ENCODE measurements at regions not wholly inside any gene's neighbourhood (a gene's known extent, or its start where the extent isn't known, plus 50 kb on each side); places are given as distances from the start of the nearest gene placed in this dataset.
A peak's percentile ranks its signal among the peaks of the same experiment; 100 is the strongest.

GRCh38 chr2:195545811-195546210, 111.2 kb upstream of the SLC39A10 start:
- FAIRE-seq (no peak), DNase-seq (ENCODE audit: insufficient read length) (no peak)
- TF ChIP-seq TAF1 (IDR thresholded peaks at IDR 0.05; ENCODE audit: borderline replicate concordance, low read depth, low read length): no peak
- TF ChIP-seq POLR2A (IDR thresholded peaks at IDR 0.05; ENCODE audit: low read depth, low read length): no peak
- no peak for TF ChIP-seq POLR2AphosphoS5 (IDR thresholded peaks at IDR 0.05; ENCODE audit: low read depth, low read length)

GRCh38 chr2:195543902-195544894, 112.8 kb upstream of the SLC39A10 start:
- TF ChIP-seq TAF1 (IDR thresholded peaks at IDR 0.05; ENCODE audit: borderline replicate concordance, low read depth, low read length): no peak
- no peak for TF ChIP-seq POLR2A (IDR thresholded peaks at IDR 0.05; ENCODE audit: low read depth, low read length)
- TF ChIP-seq POLR2AphosphoS5 (IDR thresholded peaks at IDR 0.05; ENCODE audit: low read depth, low read length): no peak
- DNase-seq (ENCODE audit: insufficient read length) (no peak), FAIRE-seq (no peak)

- no peak for DNase-seq (ENCODE audit: insufficient read length)
- FAIRE-seq: no peak
- TF ChIP-seq POLR2A (IDR thresholded peaks at IDR 0.05; ENCODE audit: low read depth, low read length) (no peak), TAF1 (IDR thresholded peaks at IDR 0.05; ENCODE audit: borderline replicate concordance, low read depth, low read length) (no peak), POLR2AphosphoS5 (IDR thresholded peaks at IDR 0.05; ENCODE audit: low read depth, low read length) (no peak)
Measured at GRCh38 chr2:195543063-195543462, 114.0 kb upstream of the SLC39A10 start.

GRCh38 chr2:195542067-195542466, 115.0 kb upstream of the SLC39A10 start:
- no peak for TF ChIP-seq TAF1 (IDR thresholded peaks at IDR 0.05; ENCODE audit: borderline replicate concordance, low read depth, low read length)
- no peak for TF ChIP-seq POLR2AphosphoS5 (IDR thresholded peaks at IDR 0.05; ENCODE audit: low read depth, low read length)
- TF ChIP-seq POLR2A (IDR thresholded peaks at IDR 0.05; ENCODE audit: low read depth, low read length): no peak
- no peak for FAIRE-seq
- DNase-seq (ENCODE audit: insufficient read length): no peak

- no peak for FAIRE-seq
- DNase-seq (ENCODE audit: insufficient read length): no peak
Measured at GRCh38 chr2:195538937-195539336, 118.1 kb upstream of the SLC39A10 start.

GRCh38 chr2:195537811-195538210, 119.2 kb upstream of the SLC39A10 start:
- FAIRE-seq (no peak), DNase-seq (ENCODE audit: insufficient read length) (no peak)
- TF ChIP-seq POLR2A (IDR thresholded peaks at IDR 0.05; ENCODE audit: low read depth, low read length): no peak
- no peak for TF ChIP-seq POLR2AphosphoS5 (IDR thresholded peaks at IDR 0.05; ENCODE audit: low read depth, low read length)
- TF ChIP-seq TAF1 (IDR thresholded peaks at IDR 0.05; ENCODE audit: borderline replicate concordance, low read depth, low read length): no peak

More at GRCh38 chr2:195538937-195539336, 118.1 kb upstream of the SLC39A10 start:
- TF ChIP-seq POLR2AphosphoS5 (IDR thresholded peaks at IDR 0.05; ENCODE audit: low read depth, low read length): no peak
- TF ChIP-seq POLR2A (IDR thresholded peaks at IDR 0.05; ENCODE audit: low read depth, low read length): no peak
- no peak for TF ChIP-seq TAF1 (IDR thresholded peaks at IDR 0.05; ENCODE audit: borderline replicate concordance, low read depth, low read length)

GRCh38 chr2:195536906-195537305, 120.1 kb upstream of the SLC39A10 start:
- DNase-seq (ENCODE audit: insufficient read length) (no peak), FAIRE-seq (no peak)
- TF ChIP-seq TAF1 (IDR thresholded peaks at IDR 0.05; ENCODE audit: borderline replicate concordance, low read depth, low read length) (no peak), POLR2AphosphoS5 (IDR thresholded peaks at IDR 0.05; ENCODE audit: low read depth, low read length) (no peak), POLR2A (IDR thresholded peaks at IDR 0.05; ENCODE audit: low read depth, low read length) (no peak)

GRCh38 chr2:195535911-195536522, 121.0 kb upstream of the SLC39A10 start:
- TF ChIP-seq POLR2AphosphoS5 (IDR thresholded peaks at IDR 0.05; ENCODE audit: low read depth, low read length) (no peak), POLR2A (IDR thresholded peaks at IDR 0.05; ENCODE audit: low read depth, low read length) (no peak), TAF1 (IDR thresholded peaks at IDR 0.05; ENCODE audit: borderline replicate concordance, low read depth, low read length) (no peak)
- DNase-seq (ENCODE audit: insufficient read length) (peak; percentile 25), FAIRE-seq (peak; percentile 89)

GRCh38 chr2:195534971-195535370, 122.1 kb upstream of the SLC39A10 start:
- DNase-seq (ENCODE audit: insufficient read length) (no peak), FAIRE-seq (no peak)
- no peak for TF ChIP-seq TAF1 (IDR thresholded peaks at IDR 0.05; ENCODE audit: borderline replicate concordance, low read depth, low read length)
- TF ChIP-seq POLR2AphosphoS5 (IDR thresholded peaks at IDR 0.05; ENCODE audit: low read depth, low read length): no peak
- no peak for TF ChIP-seq POLR2A (IDR thresholded peaks at IDR 0.05; ENCODE audit: low read depth, low read length)

- TF ChIP-seq TAF1 (IDR thresholded peaks at IDR 0.05; ENCODE audit: borderline replicate concordance, low read depth, low read length): no peak
- FAIRE-seq (no peak), DNase-seq (ENCODE audit: insufficient read length) (no peak)
Measured at GRCh38 chr2:195533771-195534642, 123.0 kb upstream of the SLC39A10 start.

Data from GM12892 (cell line).